Neural crest cell (in vitro differentiated cells): ENCODE measurements at regions not wholly inside any gene's neighbourhood (a gene's known extent, or its start where the extent isn't known, plus 50 kb on each side); places are given as distances from the start of the nearest gene placed in this dataset.
A peak's percentile ranks its signal among the peaks of the same experiment; 100 is the strongest.

Experiments
- DNase-seq: peaks from one replicate; pipeline ENCODE4 v3.0.0; 2021; ENCODE audit warnings: low read depth, mixed read lengths, low spot score
- H3K27ac Mint-ChIP-seq: one replicate; pipeline ENCODE4 v1.8.0; 2021; ENCODE audit warnings: mild to moderate bottlenecking, mixed read lengths; ENCODE audit not compliant: unreplicated experiment
- H3K27me3 Mint-ChIP-seq: 2 replicates; pipeline ENCODE4 v1.8.0; 2021; ENCODE audit warnings: low read depth, mild to moderate bottlenecking, mixed read lengths
- H3K36me3 Mint-ChIP-seq: 2 replicates; pipeline ENCODE4 v1.8.0; 2021; ENCODE audit warnings: low read depth, mild to moderate bottlenecking, mixed read lengths
- H3K4me1 Mint-ChIP-seq: 2 replicates; pipeline ENCODE4 v1.8.0; 2021; ENCODE audit warnings: mixed read lengths
- H3K4me3 Mint-ChIP-seq: one replicate; pipeline ENCODE4 v1.8.0; 2021; ENCODE audit warnings: mild to moderate bottlenecking, mixed read lengths
- H3K9me3 Mint-ChIP-seq: 2 replicates; pipeline ENCODE4 v1.8.0; 2021; ENCODE audit warnings: mixed read lengths
- TF ChIP-seq, protein P1 (sequence below): fragments of 200-600 bp; sonication (generic); conservative IDR thresholded peaks from 2 replicates; pipeline ENCODE4 v1.5.0; 2021; ENCODE audit warnings: antibody characterized with exemption, mild to moderate bottlenecking

DNA sequence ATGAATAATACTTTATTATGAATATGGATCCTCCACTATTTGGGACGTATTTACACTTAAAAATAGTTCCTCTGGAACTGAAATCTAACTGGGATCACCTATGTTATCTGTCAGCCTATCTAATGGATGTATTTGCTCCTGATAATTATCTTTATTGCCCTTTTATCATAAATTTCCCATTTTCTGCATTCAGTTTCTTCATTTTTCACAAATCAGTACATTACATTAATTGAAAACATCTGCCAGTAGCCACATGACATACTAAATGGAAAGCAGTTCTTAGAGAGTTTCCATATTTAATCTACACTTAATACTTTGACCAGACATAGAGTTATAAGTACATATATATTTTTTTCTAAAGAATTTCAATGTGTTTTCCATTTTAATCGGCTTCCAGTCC lies 888.8 kb downstream of the SLITRK6 start:
- no peaks in the 10 kb centered on the region for H3K36me3 Mint-ChIP-seq
- no peak for DNase-seq
- TF ChIP-seq, protein P1, sequence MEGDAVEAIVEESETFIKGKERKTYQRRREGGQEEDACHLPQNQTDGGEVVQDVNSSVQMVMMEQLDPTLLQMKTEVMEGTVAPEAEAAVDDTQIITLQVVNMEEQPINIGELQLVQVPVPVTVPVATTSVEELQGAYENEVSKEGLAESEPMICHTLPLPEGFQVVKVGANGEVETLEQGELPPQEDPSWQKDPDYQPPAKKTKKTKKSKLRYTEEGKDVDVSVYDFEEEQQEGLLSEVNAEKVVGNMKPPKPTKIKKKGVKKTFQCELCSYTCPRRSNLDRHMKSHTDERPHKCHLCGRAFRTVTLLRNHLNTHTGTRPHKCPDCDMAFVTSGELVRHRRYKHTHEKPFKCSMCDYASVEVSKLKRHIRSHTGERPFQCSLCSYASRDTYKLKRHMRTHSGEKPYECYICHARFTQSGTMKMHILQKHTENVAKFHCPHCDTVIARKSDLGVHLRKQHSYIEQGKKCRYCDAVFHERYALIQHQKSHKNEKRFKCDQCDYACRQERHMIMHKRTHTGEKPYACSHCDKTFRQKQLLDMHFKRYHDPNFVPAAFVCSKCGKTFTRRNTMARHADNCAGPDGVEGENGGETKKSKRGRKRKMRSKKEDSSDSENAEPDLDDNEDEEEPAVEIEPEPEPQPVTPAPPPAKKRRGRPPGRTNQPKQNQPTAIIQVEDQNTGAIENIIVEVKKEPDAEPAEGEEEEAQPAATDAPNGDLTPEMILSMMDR = no peak
- H3K4me3 Mint-ChIP-seq = no peak overlapping the region
- no peaks in the 10 kb centered on the region for H3K27me3 Mint-ChIP-seq
- H3K4me1 Mint-ChIP-seq = no peaks in the 10 kb centered on the region
- peaks cover 6% of the 10 kb centered on the region for H3K9me3 Mint-ChIP-seq
- H3K27ac Mint-ChIP-seq = no peak overlapping the region

DNA sequence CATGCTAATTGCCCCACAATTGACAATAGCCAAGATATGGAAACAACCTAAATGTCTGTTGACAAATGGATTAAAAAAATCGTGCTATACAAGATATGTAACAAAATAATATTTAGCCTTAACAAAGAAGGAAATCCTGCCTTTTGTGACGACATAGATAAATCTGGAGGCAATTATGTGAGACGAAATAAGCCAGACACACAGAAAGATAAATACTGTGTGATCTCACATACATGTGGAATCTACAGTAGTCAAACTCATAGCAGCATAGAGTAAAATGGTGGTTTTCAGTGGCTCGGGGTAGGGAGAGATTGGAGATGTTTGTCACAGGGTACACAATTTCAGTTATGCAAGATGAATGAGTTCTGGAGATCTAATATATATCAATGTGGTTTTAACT lies 895.8 kb downstream of the SLITRK6 start:
- DNase-seq = no peak
- Mint-ChIP-seq H3K27me3 (no peaks in the 10 kb centered on the region), H3K4me3 (no peak overlapping the region), H3K9me3 (peaks cover 7% of the 10 kb centered on the region), H3K4me1 (no peaks in the 10 kb centered on the region), H3K27ac (no peak overlapping the region), H3K36me3 (no peaks in the 10 kb centered on the region)
- TF ChIP-seq, protein P1 = no peak

DNA sequence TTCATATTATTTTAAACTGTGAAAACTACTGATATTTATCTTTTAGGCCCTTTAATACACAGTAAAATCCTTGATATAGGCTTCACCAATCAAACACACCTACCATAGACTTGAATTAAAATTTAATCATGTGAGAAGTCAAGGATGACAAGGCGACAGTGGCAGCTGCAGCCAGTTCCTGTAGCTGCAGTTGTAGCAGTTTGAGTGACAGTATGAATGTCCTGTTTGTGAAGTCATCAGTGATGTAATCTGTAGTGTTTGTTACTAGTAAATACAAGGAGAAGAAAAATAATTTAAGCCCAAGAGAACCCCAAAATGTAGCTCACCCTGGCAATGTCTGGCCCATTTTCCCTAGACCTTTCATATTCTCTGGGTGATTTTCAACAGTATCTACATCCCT lies 897.0 kb downstream of the SLITRK6 start:
- Mint-ChIP-seq H3K4me1 (no peaks in the 10 kb centered on the region), H3K4me3 (no peak overlapping the region), H3K36me3 (peaks cover 3% of the 10 kb centered on the region), H3K9me3 (peaks cover 11% of the 10 kb centered on the region), H3K27me3 (no peaks in the 10 kb centered on the region), H3K27ac (no peak overlapping the region)
- no peak for DNase-seq
- TF ChIP-seq, protein P1 = no peak

DNA sequence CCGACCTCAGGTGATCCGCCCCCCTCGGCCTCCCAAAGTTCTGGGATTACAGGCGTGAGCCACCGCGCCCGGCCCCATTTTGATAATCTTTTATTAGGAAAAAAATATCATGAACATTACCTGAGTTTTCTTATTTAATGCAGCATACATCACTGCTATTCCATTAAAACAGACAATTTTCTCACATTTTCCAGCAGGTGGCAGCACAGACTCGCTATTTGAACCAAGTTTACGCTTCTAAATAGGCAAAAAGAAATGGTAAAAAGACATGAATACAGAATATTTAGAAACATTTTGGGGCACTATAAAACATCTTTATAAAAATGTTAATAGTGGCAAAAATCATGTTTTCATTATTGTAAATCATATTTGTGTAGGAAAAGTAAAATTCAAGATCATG lies 903.1 kb downstream of the SLITRK6 start:
- Mint-ChIP-seq H3K4me3 (no peak overlapping the region), H3K9me3 (peaks cover 16% of the 10 kb centered on the region), H3K27ac (no peak overlapping the region), H3K36me3 (peaks cover 3% of the 10 kb centered on the region), H3K4me1 (no peaks in the 10 kb centered on the region), H3K27me3 (no peaks in the 10 kb centered on the region)
- TF ChIP-seq, protein P1 = peak; percentile 83
- peak; percentile 67 for DNase-seq

DNA sequence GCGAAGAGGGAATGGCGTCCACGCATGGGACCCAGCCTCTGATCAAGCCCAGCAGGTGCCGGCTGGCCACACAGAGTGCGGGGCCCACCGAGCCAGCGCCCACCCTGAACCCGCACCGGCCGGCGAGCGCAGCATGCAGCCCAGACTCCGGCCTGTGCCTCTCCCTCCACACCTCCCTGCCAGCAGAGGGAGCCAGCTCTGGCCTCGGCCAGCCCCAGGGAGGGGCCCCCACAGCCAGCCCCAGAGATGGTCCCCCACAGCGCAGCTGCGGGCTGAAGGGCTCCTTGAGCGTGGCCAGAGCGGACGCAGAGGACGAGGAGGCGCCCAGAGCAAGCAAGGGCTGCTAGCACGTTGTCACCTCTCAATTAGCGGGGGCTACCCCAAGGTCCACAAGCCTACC lies 904.5 kb downstream of the SLITRK6 start:
- Mint-ChIP-seq H3K36me3 (peaks cover 3% of the 10 kb centered on the region), H3K4me1 (no peaks in the 10 kb centered on the region), H3K27ac (no peak overlapping the region), H3K4me3 (no peak overlapping the region), H3K9me3 (peaks cover 16% of the 10 kb centered on the region), H3K27me3 (no peaks in the 10 kb centered on the region)
- no peak for DNase-seq
- TF ChIP-seq, protein P1 = no peak

DNA sequence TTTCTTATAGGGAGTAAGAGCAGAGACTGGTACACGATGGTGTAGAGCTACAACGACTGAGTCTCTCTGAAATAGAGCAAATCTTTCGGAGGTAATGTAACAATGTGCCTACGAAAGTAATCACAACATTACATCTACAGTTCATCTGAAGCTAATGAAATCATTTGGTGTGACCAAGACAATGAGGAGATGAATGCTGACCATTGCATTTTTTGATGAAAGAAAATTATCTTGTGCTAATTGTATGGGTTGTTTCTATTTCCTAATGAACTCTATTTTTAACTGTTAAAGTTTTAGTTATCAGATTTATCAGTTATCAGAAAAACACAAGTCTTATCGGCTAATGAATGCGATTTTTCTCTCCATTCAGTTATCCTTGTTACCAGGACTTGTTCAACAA lies 913.4 kb downstream of the SLITRK6 start:
- TF ChIP-seq, protein P1 = no peak
- Mint-ChIP-seq H3K27ac (no peak overlapping the region), H3K27me3 (no peaks in the 10 kb centered on the region), H3K4me1 (no peaks in the 10 kb centered on the region), H3K4me3 (no peak overlapping the region), H3K36me3 (no peaks in the 10 kb centered on the region), H3K9me3 (peaks cover 5% of the 10 kb centered on the region)
- no peak for DNase-seq
